Mammary epithelial cell (primary cell): ENCODE measurements at regions not wholly inside any gene's neighbourhood (a gene's known extent, or its start where the extent isn't known, plus 50 kb on each side); places are given as distances from the start of the nearest gene placed in this dataset.
"Not testable (repeated sequence)": the region's sequence is repeated elsewhere in the genome, so short reads cannot be mapped to it uniquely, and the experiment has no call there.

Source experiments
- CTCF ChIP-seq, 2 donors: IDR thresholded peaks in 1 of 2; conservative IDR thresholded peaks in 1 of 2; 2 replicates each; pipeline ENCODE4 v1.5.1; 2011 to 2012; ENCODE audit warnings: inconsistent platforms in 2 of 2, low read length in 2 of 2, mild to moderate bottlenecking in 2 of 2, control low read depth in 1 of 2, low read depth in 1 of 2; ENCODE audit not compliant: insufficient read depth in 1 of 2; ENCODE audit errors: extremely low read depth in 1 of 2
- EZH2 ChIP-seq: IDR thresholded peaks from 2 replicates; pipeline ENCODE4 v1.6.1; 2012; ENCODE audit warnings: low read length, inconsistent platforms, borderline replicate concordance

- TF ChIP-seq CTCF (conservative IDR thresholded peaks at IDR 0.05 in 1 of 2, IDR thresholded peaks at IDR 0.05 in 1 of 2; ENCODE audit: extremely low read depth in 1 of 2, insufficient read depth in 1 of 2, low read depth in 1 of 2, low read length in 2 of 2); EZH2: not testable (repeated sequence)
Observed at GRCh38 chr9:41699190-41699589, 430.0 kb downstream of the CNTNAP3B start.
